Sigmoid colon (tissue), 6 donors: ENCODE measurements at regions not wholly inside any gene's neighbourhood (a gene's known extent, or its start where the extent isn't known, plus 50 kb on each side); places are given as distances from the start of the nearest gene placed in this dataset.

Experiments
- DNase-seq: peaks from one replicate; pipeline ENCODE4 v3.0.0-alpha.2; 2019
- H3K27ac ChIP-seq, 4 donors: fragments of 200-600 bp; sonication (generic); one replicate each; pipeline ENCODE4 v1.5.1; 2016 to 2019; ENCODE audit warnings: mild to moderate bottlenecking in 1 of 4
- H3K27me3 ChIP-seq, 3 donors: fragments of 200-600 bp; sonication (generic); one replicate each; pipeline ENCODE4 v1.5.1; 2019; ENCODE audit warnings: mild to moderate bottlenecking in 1 of 3
- H3K36me3 ChIP-seq, 4 donors: fragments of 200-600 bp; sonication (generic); one replicate each; pipeline ENCODE4 v1.5.1; 2016 to 2019
- H3K4me1 ChIP-seq, 4 donors: fragments of 200-600 bp; sonication (generic); one replicate each; pipeline ENCODE4 v1.5.1; 2017 to 2019
- H3K4me3 ChIP-seq, 4 donors: fragments of 200-600 bp; sonication (generic); one replicate each; pipeline ENCODE4 v1.5.1; 2017 to 2019; ENCODE audit warnings: mild to moderate bottlenecking in 2 of 4, moderate library complexity in 1 of 4
- H3K9me3 ChIP-seq, 4 donors: fragments of 200-600 bp in 3 of 4; sonication (generic) in 3 of 4; one replicate each; pipeline versions ENCODE4 v1.5.1 to v1.6.1; 2013 to 2019
- EP300 ChIP-seq, 4 donors: sonication (generic); formaldehyde crosslinking; IDR thresholded peaks; one replicate each; pipeline ENCODE4 v1.6.1; 2017; ENCODE audit warnings: antibody characterized with exemption in 4 of 4
- POLR2A ChIP-seq, 2 donors: fragments of 450-650 bp; IDR thresholded peaks; one replicate each; pipeline ENCODE4 v1.6.1; 2016; ENCODE audit warnings: antibody characterized with exemption in 2 of 2, mild to moderate bottlenecking in 2 of 2, moderate library complexity in 2 of 2
- POLR2AphosphoS5 ChIP-seq, 4 donors: sonication (generic); formaldehyde crosslinking; IDR thresholded peaks; one replicate each; pipeline ENCODE4 v1.6.1; 2017; ENCODE audit warnings: antibody characterized with exemption in 4 of 4
- WGBS, 2 donors: extraction: QIAGEN DNeasy Blood & Tissue Kit; methylation state at CpG; one replicate each; pipeline ENCODE4 v1.1.7; 2013; 5-methylcytosine and 5-hydroxymethylcytosine counted together
- intact Hi-C: fragments of 100-400 bp; cut with DNase I; formaldehyde crosslinking; loops from one replicate; pipeline ENCODE4 v1.15.1; 2023
- TF ChIP-seq, protein P1 (sequence below), 4 experiments: fragments of 450-650 bp in 3 of 4; fragments of 200-600 bp in 1 of 4; IDR thresholded peaks; one replicate each; pipeline ENCODE4 v1.5.1; 2016 to 2019; ENCODE audit warnings: antibody characterized with exemption in 4 of 4, mild to moderate bottlenecking in 3 of 4, moderate library complexity in 2 of 4
- donor health status: healthy with polysubstance abuse.
- donor health status: healthy.

DNA sequence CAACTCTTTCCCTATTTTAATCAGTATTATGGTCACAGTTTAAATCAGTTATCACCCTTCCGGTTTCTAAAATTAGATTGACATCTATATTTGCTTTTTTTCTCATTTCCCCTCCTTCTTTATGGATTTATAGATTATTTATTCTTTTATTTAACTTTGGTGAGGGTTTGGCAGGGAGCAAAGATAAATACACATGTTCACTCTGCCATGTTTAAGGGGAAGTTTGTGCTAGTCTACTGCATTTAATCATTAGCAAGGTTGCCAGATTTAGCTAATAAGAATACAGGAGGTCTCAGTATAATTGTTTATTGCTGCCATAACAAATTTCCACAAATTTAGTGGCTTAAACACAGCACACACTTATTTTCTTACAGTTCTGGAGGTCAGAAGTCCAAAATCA, 204.0 kb upstream of the BTG1 start:
- TF ChIP-seq, protein P1, sequence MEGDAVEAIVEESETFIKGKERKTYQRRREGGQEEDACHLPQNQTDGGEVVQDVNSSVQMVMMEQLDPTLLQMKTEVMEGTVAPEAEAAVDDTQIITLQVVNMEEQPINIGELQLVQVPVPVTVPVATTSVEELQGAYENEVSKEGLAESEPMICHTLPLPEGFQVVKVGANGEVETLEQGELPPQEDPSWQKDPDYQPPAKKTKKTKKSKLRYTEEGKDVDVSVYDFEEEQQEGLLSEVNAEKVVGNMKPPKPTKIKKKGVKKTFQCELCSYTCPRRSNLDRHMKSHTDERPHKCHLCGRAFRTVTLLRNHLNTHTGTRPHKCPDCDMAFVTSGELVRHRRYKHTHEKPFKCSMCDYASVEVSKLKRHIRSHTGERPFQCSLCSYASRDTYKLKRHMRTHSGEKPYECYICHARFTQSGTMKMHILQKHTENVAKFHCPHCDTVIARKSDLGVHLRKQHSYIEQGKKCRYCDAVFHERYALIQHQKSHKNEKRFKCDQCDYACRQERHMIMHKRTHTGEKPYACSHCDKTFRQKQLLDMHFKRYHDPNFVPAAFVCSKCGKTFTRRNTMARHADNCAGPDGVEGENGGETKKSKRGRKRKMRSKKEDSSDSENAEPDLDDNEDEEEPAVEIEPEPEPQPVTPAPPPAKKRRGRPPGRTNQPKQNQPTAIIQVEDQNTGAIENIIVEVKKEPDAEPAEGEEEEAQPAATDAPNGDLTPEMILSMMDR (IDR thresholded peaks at IDR 0.05), result no peak
- DNase-seq, result no peak
- Histone ChIP-seq H3K36me3 (no peaks in the 10 kb centered on the region), H3K4me3 (no peak overlapping the region), H3K27me3 (no peaks in the 10 kb centered on the region), H3K27ac (no peak overlapping the region), H3K9me3 (no peaks in the 10 kb centered on the region), H3K4me1 (no peaks in the 10 kb centered on the region)
- WGBS, 2 donors, result 15 to 59% methylated on average over 1 of the region's 1 CpG
- intact Hi-C loops, result no loop called here

DNA sequence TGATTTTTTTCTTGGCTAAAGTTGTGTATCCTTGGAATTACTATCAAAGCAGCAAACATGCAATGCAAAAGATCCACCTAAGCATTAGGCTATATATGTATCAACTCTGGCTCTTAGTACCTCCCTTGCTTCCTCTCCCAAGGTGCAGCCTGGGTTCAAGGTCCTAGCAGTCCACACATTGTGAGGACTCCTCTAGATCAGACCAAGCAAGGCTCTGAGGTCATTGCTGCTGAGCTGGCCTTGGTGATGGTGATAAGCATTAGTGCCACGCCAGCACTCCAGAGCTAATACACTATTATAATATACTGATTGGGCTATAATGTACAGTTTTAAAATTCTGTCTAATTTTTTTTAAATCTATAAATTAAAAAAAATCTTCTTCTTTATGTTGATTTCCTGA, 196.9 kb upstream of the BTG1 start:
- 96 to 98% methylated on average over 1 of the region's 1 CpG for WGBS, 2 donors
- TF ChIP-seq POLR2AphosphoS5 (IDR thresholded peaks at IDR 0.05) (no peak), EP300 (IDR thresholded peaks at IDR 0.05) (no peak), POLR2A (IDR thresholded peaks at IDR 0.05) (no peak)
- TF ChIP-seq, protein P1 (IDR thresholded peaks at IDR 0.05), result no peak
- H3K27ac ChIP-seq, result no peak overlapping the region
- no peak overlapping the region for H3K4me3 ChIP-seq
- no peaks in the 10 kb centered on the region for H3K27me3 ChIP-seq
- no peaks in the 10 kb centered on the region for H3K4me1 ChIP-seq
- DNase-seq, result no peak
- intact Hi-C loops, result no loop called here
- H3K36me3 ChIP-seq, result no peaks in the 10 kb centered on the region
- H3K9me3 ChIP-seq, result no peaks in the 10 kb centered on the region

DNA sequence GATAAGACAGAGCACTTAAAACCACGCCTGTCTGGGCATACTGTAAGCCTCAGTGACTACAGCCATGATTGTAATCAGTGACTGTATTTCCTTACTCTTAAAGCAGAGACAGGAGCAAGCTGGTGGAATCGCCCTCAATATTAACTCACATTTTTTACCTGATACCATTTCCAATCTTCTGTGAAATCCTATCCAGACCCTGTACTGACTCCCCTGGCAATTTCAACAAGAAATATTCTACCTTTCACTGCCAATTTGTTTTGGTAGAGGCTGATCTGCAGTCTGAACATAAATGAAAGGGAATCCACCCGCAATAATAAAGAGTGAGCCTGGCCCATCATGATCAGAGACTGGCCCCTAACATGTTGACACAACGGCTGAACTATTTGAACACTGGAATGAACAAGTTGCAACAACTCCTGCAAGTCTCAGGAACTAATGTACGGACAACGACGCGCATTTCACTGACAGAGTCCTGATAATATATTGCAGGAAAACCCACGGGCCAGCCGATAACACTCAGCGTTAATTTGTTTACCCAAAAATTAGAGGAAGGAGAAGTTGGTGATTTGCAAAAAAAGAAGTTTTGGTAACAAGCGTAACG, 195.5 kb upstream of the BTG1 start:
- no peak overlapping the region for H3K27ac ChIP-seq
- TF ChIP-seq EP300 (IDR thresholded peaks at IDR 0.05) (no peak), POLR2A (IDR thresholded peaks at IDR 0.05) (no peak), POLR2AphosphoS5 (IDR thresholded peaks at IDR 0.05) (no peak)
- TF ChIP-seq, protein P1 (IDR thresholded peaks at IDR 0.05), result no peak
- intact Hi-C loops, result no loop called here
- no peak overlapping the region for H3K4me3 ChIP-seq
- no peaks in the 10 kb centered on the region for H3K27me3 ChIP-seq
- H3K36me3 ChIP-seq, result no peaks in the 10 kb centered on the region
- 11 to 42% methylated on average over 13 of the region's 13 CpGs for WGBS, 2 donors
- no peaks in the 10 kb centered on the region for H3K9me3 ChIP-seq
- DNase-seq, result no peak
- no peaks in the 10 kb centered on the region for H3K4me1 ChIP-seq

DNA sequence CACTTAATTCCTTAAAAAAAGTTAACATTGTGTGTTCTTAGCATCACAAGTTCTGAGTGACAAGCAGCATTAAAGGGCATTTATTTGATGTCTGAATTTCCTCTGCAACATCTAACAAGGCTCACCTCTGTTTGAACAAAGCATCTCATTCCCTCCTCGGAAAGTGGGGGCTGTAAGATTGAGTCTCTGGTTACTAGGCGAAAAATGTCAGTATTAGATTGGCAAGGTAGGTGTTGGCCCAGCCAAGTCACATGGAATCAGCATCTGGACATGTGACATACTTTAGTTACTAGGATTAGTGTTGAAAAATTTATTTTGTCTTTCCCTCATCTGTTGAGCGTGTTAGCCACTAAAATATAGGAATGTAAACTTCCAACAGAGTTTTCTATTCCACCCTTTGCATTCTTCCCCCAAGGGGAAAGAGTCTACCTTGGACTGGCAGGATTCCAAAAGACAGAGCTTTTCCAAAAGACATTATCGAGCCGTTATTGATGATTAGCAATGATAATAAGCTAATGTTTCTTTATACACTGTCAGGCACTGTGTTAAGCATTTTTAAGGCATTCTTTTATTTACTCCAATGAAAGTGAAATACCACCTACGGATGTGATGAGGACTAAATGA, 194.9 kb upstream of the BTG1 start:
- TF ChIP-seq POLR2AphosphoS5 (IDR thresholded peaks at IDR 0.05), result no peak
- Histone ChIP-seq H3K27me3 (no peaks in the 10 kb centered on the region), H3K4me1 (no peaks in the 10 kb centered on the region), H3K36me3 (no peaks in the 10 kb centered on the region), H3K9me3 (no peaks in the 10 kb centered on the region), H3K4me3 (no peak overlapping the region), H3K27ac (no peak overlapping the region)
- intact Hi-C loops, result no loop called here
- no peak for DNase-seq
- WGBS, 2 donors, result 52 to 80% methylated on average over 6 of the region's 6 CpGs

DNA sequence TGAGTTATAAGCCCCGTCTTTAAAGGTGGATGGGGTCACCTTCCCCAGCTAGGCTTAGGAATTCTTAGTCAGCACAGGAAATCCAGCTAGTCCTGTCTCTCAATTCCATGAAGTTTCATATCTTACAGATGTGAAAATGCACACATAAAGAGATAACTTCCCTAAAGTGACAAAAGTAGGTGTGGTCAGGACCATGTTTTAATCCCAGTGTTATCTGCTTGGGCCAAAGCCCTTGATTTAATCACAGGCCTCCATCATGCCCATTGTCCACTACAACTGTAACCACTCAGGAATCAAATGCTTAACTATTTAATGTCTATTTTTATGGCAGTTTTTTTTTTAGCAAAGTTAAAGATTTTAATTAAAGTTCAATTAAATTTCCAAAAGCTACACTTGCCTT, 194.4 kb upstream of the BTG1 start:
- intact Hi-C loops, result no loop called here

More for the DNA sequence above, 194.4 kb upstream of the BTG1 start:
- no peaks in the 10 kb centered on the region for H3K27me3 ChIP-seq
- 81 to 90% methylated on average over 1 of the region's 1 CpG for WGBS, 2 donors
- TF ChIP-seq, protein P1 (IDR thresholded peaks at IDR 0.05), result no peak
- no peak for TF ChIP-seq EP300 (IDR thresholded peaks at IDR 0.05)
- no peak for TF ChIP-seq POLR2AphosphoS5 (IDR thresholded peaks at IDR 0.05)
- TF ChIP-seq POLR2A (IDR thresholded peaks at IDR 0.05), result no peak
- DNase-seq, result no peak
- no peak overlapping the region for H3K4me3 ChIP-seq
- no peaks in the 10 kb centered on the region for H3K9me3 ChIP-seq
- H3K36me3 ChIP-seq, result no peaks in the 10 kb centered on the region
- H3K27ac ChIP-seq, result no peak overlapping the region
- no peaks in the 10 kb centered on the region for H3K4me1 ChIP-seq
